ENCODE measurements at regions not wholly inside any gene's neighbourhood (a gene's known extent, or its start where the extent isn't known, plus 50 kb on each side); places are given as distances from the start of the nearest gene placed in this dataset.
"Not testable (repeated sequence)": the region's sequence is repeated elsewhere in the genome, so short reads cannot be mapped to it uniquely, and the experiment has no call there.

DNA sequence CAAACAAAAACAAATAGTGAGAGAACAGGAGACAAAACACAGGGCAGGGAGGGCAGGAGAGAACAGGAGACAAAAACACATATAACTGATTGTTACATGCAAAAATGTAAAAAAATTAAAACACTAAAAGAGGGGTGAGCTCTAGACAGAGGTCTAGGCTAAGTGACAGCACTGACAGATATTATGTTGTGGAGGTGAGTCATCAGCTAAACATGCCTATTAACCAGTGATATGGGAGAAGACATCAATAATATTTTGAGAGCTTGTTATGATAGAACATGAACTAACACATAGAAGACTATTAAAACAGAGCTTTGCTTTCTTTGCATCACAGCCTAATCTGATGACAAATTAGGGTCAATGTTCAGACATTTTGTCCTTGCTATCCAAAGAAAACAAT, 972.7 kb downstream of the PRIM2 start:
- H3K27ac Mint-ChIP-seq (ENCODE audit: unreplicated experiment) = no peak overlapping the region
- no peak overlapping the region for H3K4me3 Mint-ChIP-seq (ENCODE audit: unreplicated experiment)
- TF ChIP-seq, protein P1, sequence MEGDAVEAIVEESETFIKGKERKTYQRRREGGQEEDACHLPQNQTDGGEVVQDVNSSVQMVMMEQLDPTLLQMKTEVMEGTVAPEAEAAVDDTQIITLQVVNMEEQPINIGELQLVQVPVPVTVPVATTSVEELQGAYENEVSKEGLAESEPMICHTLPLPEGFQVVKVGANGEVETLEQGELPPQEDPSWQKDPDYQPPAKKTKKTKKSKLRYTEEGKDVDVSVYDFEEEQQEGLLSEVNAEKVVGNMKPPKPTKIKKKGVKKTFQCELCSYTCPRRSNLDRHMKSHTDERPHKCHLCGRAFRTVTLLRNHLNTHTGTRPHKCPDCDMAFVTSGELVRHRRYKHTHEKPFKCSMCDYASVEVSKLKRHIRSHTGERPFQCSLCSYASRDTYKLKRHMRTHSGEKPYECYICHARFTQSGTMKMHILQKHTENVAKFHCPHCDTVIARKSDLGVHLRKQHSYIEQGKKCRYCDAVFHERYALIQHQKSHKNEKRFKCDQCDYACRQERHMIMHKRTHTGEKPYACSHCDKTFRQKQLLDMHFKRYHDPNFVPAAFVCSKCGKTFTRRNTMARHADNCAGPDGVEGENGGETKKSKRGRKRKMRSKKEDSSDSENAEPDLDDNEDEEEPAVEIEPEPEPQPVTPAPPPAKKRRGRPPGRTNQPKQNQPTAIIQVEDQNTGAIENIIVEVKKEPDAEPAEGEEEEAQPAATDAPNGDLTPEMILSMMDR (IDR thresholded peaks at IDR 0.05; ENCODE audit: partially characterized antibody, unreplicated experiment) = no peak
- H3K9me3 Mint-ChIP-seq (ENCODE audit: unreplicated experiment) = peaks cover 4% of the 10 kb centered on the region
- H3K36me3 Mint-ChIP-seq (ENCODE audit: unreplicated experiment) = no peaks in the 10 kb centered on the region
- no peak for DNase-seq
- no peaks in the 10 kb centered on the region for H3K4me1 Mint-ChIP-seq (ENCODE audit: low read depth, unreplicated experiment)
- H3K27me3 Mint-ChIP-seq (ENCODE audit: unreplicated experiment) = peaks cover 2% of the 10 kb centered on the region

DNA sequence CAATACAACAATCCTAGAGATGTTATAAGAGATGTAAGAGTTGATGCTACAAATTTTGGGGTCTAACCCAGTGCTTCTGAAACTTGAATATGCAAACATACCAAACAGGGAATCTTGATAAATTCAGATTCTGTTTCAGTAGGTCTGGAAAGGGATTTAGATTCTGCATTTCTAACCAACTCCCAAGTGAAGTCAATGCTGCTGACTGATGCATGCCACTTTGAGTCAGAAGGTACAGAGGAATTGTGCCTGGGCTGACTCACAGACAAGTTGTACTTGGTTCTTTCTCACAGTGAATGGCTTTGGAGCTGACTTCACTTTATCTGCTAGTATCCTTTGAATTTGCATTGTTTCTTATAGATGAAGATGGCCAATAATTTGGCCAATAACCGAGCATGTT, 973.9 kb downstream of the PRIM2 start:
- H3K36me3 Mint-ChIP-seq (ENCODE audit: unreplicated experiment); H3K27me3 Mint-ChIP-seq (ENCODE audit: unreplicated experiment); H3K9me3 Mint-ChIP-seq (ENCODE audit: unreplicated experiment); DNase-seq; H3K4me3 Mint-ChIP-seq (ENCODE audit: unreplicated experiment); H3K4me1 Mint-ChIP-seq (ENCODE audit: low read depth, unreplicated experiment); H3K27ac Mint-ChIP-seq (ENCODE audit: unreplicated experiment): not testable (repeated sequence)

DNA sequence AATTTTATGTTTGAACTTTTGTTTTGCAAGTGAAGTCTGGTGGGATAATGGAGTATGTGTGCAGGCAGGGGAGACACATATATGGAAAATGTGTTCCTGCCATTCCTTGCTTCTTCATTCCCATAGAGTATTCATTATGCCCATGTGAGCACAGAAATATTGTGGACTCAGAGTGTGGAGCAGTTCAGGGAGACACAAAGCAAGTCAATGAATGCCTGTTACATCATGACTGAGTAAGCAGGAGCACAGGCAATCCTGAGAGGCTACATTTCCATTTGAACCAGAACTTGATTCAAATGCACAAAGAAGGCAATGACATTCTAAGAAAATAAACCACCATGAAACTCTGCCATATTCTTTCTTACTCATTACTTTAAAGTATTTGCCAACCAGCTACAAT, 990.5 kb downstream of the PRIM2 start:
- DNase-seq; H3K27me3 Mint-ChIP-seq (ENCODE audit: unreplicated experiment); H3K36me3 Mint-ChIP-seq (ENCODE audit: unreplicated experiment); H3K4me3 Mint-ChIP-seq (ENCODE audit: unreplicated experiment); H3K4me1 Mint-ChIP-seq (ENCODE audit: low read depth, unreplicated experiment); H3K9me3 Mint-ChIP-seq (ENCODE audit: unreplicated experiment); H3K27ac Mint-ChIP-seq (ENCODE audit: unreplicated experiment): not testable (repeated sequence)

DNA sequence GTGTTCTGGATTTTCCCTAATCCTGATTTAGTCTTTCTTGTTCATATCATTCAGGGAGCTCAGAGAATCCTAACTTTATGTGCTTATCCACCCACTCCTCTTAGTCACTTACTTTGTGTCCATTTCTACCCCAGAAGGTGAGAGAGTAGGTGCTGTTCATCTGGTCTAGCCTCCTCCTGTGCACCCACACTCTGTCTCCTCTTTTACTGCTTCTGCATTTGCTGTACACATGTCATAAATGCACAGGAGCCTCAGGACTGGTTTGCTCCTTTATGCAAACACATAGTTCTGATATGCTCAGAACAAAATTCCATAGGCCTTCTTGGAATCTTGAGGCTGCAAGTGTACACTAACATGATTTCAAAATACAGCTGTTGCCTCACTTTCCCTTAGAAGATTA, 1014.7 kb downstream of the PRIM2 start:
- H3K36me3 Mint-ChIP-seq (ENCODE audit: unreplicated experiment); H3K27ac Mint-ChIP-seq (ENCODE audit: unreplicated experiment); H3K27me3 Mint-ChIP-seq (ENCODE audit: unreplicated experiment); H3K4me1 Mint-ChIP-seq (ENCODE audit: low read depth, unreplicated experiment); DNase-seq; H3K4me3 Mint-ChIP-seq (ENCODE audit: unreplicated experiment): not testable (repeated sequence)
- H3K9me3 Mint-ChIP-seq (ENCODE audit: unreplicated experiment) = peaks cover 14% of the 10 kb centered on the region

DNA sequence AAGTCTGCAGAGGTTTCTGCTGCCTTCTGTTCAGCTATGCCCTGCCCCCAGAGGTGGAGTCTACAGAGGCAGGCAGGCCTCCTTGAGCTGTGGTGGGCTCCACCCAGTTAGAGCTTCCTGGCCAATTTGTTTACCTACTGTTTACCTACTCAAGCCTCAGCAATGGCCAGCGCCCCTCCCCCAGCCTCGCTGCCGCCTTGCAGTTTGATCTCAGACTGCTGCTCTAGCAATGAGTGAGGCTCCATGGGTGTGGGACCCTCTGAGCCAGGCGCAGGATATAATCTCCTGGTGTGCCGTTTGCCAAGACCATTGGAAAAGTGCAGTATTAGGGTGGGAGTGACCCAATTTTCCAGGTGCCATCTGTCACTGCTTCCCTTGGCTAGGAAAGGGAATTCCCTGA, 1024.9 kb downstream of the PRIM2 start:
- not testable (repeated sequence) for H3K27ac Mint-ChIP-seq (ENCODE audit: unreplicated experiment); H3K4me1 Mint-ChIP-seq (ENCODE audit: low read depth, unreplicated experiment); H3K9me3 Mint-ChIP-seq (ENCODE audit: unreplicated experiment); H3K4me3 Mint-ChIP-seq (ENCODE audit: unreplicated experiment); H3K36me3 Mint-ChIP-seq (ENCODE audit: unreplicated experiment); H3K27me3 Mint-ChIP-seq (ENCODE audit: unreplicated experiment); DNase-seq

DNA sequence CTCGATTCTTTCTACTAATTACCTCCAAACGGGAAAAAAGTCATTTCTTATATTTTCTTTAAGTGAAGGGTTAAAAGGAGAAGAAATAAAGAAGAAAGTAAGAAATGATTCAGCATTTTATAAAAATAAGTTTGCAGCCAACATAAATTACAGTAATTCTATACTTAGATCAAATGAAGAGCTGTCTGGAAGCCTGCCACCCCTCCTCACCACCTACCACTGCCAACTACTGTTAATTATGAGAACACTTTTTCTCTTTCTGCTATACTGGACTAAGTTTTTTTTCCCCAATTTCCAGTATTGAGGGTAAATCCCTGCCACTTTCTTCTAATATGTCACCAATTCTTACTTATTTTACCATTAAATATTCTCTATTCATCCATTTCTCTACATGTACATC, 1030.1 kb downstream of the PRIM2 start:
- H3K4me1 Mint-ChIP-seq (ENCODE audit: low read depth, unreplicated experiment); H3K36me3 Mint-ChIP-seq (ENCODE audit: unreplicated experiment); H3K9me3 Mint-ChIP-seq (ENCODE audit: unreplicated experiment); H3K4me3 Mint-ChIP-seq (ENCODE audit: unreplicated experiment); DNase-seq; H3K27me3 Mint-ChIP-seq (ENCODE audit: unreplicated experiment); H3K27ac Mint-ChIP-seq (ENCODE audit: unreplicated experiment): not testable (repeated sequence)

DNA sequence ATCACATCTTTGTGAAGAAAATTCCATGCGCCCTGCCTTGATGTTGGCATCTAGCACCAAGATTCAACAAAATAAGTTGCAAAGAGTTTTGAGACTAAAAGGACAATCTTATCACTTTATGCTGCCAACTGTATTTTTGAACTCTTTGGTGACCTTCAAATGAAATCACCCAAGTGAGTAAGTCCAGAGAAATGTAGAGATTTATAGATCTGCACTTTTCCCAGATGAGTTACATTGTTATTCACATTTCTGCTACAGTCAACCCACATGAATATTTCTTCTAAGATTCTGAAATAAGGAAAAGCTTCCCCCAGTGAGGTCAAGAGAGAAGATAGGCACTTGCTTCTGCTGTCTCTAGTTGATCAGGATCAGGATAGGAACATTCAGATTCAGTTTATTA, 1034.2 kb downstream of the PRIM2 start:
- H3K27ac Mint-ChIP-seq (ENCODE audit: unreplicated experiment); DNase-seq; H3K4me3 Mint-ChIP-seq (ENCODE audit: unreplicated experiment); H3K27me3 Mint-ChIP-seq (ENCODE audit: unreplicated experiment); H3K36me3 Mint-ChIP-seq (ENCODE audit: unreplicated experiment); H3K4me1 Mint-ChIP-seq (ENCODE audit: low read depth, unreplicated experiment); H3K9me3 Mint-ChIP-seq (ENCODE audit: unreplicated experiment): not testable (repeated sequence)

GRCh38 chr6:58358452-58358851, 1041.0 kb downstream of the PRIM2 start:
- H3K9me3 Mint-ChIP-seq (ENCODE audit: unreplicated experiment); H3K27me3 Mint-ChIP-seq (ENCODE audit: unreplicated experiment); H3K27ac Mint-ChIP-seq (ENCODE audit: unreplicated experiment); DNase-seq; H3K4me1 Mint-ChIP-seq (ENCODE audit: low read depth, unreplicated experiment); H3K36me3 Mint-ChIP-seq (ENCODE audit: unreplicated experiment); H3K4me3 Mint-ChIP-seq (ENCODE audit: unreplicated experiment): not testable (repeated sequence)

DNA sequence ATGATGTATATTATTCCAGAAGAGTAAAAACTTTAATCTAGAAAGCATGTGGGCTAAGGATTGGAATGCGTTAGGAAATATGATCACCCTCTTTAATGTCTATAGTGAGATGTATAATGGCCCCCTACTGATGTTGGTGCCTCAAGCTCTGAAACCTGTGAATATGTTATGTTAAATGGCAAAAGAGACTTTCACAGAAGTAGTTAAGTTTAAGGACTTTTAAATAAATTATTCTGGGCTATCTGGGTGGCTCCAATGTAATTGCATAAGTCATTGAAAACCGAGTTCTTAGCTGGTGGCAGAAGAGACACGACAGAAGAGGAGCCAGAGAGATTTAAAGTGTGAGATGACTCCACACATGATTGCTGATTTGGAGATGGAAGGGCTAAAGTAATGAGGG, 1048.4 kb downstream of the PRIM2 start:
- not testable (repeated sequence) for H3K27me3 Mint-ChIP-seq (ENCODE audit: unreplicated experiment); H3K36me3 Mint-ChIP-seq (ENCODE audit: unreplicated experiment); H3K4me1 Mint-ChIP-seq (ENCODE audit: low read depth, unreplicated experiment); H3K27ac Mint-ChIP-seq (ENCODE audit: unreplicated experiment); H3K9me3 Mint-ChIP-seq (ENCODE audit: unreplicated experiment); DNase-seq; H3K4me3 Mint-ChIP-seq (ENCODE audit: unreplicated experiment)

DNA sequence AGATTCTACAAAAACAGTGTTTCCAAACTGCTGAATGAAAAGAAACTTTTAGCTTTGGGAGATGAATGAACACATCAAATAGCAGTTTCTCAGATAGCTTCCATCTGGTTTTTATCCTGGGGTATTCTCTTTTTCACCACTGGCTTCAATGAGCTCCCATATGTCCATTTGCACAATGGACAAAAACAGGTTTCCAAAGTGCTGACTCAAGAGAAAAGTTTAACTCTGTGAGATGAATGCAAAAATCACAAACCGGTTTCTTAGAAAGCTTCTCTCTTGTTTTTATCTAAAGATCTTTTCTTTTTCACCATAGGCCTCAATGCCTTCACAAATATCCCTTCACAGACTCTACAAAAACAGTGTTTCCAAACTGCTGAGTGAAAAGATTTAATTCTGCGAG, 1089.2 kb downstream of the PRIM2 start:
- H3K9me3 Mint-ChIP-seq (ENCODE audit: unreplicated experiment); H3K27ac Mint-ChIP-seq (ENCODE audit: unreplicated experiment); H3K27me3 Mint-ChIP-seq (ENCODE audit: unreplicated experiment); H3K4me1 Mint-ChIP-seq (ENCODE audit: low read depth, unreplicated experiment); DNase-seq; H3K4me3 Mint-ChIP-seq (ENCODE audit: unreplicated experiment); H3K36me3 Mint-ChIP-seq (ENCODE audit: unreplicated experiment): not testable (repeated sequence)

Measured in glutamatergic neuron (in vitro differentiated cells).